HG03354 (cell line): ENCODE measurements at regions not wholly inside any gene's neighbourhood (a gene's known extent, or its start where the extent isn't known, plus 50 kb on each side); places are given as distances from the start of the nearest gene placed in this dataset.

ENCODE experiments used
- ATAC-seq: cut with Tn5 transposase; IDR thresholded peaks from one replicate; pipeline ENCODE4 v1.9.1; 2021; ENCODE audit warnings: mild to moderate bottlenecking; ENCODE audit not compliant: unreplicated experiment, poor library complexity, severe bottlenecking

DNA sequence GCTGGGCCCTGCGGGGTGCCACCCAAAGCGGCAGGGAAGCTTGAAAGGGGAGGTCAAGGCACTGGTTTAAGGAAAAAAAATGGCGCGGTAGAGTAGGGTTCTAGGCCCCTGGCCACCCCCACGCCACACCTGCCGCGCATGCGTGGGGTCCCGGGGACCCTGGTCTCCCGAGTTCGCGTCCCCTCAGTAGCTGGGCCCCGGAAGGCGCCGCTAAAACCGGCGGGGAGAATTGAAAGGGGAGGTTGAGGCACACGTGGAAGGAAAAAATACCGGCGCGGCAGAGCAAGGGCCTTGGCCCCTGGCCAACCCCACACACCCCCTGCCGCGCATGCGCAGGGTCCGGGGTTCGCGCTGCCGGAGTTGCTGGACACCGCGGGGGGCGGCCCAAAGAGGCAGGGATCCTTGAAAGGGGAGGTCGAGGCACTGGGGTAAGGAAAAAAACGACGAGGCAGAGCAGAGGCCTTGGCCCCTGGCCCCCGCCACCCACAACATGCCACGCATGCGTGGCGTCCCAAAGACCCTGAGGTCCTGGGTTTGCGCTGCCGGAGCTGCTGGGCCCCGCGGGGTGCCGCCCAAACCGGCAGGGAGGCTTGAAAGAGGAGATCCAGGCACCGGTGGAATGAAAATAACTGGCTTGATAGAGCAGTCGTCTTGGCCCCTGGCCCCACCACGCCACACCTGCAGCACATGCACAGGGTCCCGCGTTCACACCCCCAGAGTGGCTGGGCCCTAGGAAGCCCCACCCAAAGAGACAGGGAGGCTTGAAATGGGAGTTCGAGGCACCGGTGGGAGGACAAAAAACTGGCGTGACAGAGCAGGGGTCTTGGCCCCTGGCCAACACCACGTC is 314.5 kb downstream of the ALG10 start:
- ATAC-seq: no peak

DNA sequence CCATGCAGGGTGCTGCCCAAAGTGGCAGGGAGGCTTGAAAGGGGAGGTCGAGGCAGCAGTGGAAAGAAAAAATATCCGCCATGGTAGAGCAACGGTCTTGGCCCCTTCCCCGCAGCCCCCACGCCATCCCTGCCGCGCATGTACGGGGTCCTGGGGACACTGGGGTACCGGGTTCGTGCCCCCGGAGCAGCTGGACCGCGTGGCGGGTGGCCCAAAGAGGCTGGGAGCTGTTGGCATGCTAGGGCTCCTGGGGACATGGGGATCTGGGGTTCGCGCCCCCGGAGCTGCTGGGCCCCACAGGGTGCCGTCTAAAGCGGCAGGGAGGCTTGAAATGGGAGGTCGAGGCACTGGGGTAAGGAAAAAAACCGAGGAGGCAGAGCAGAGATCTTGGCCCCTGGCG is 316.5 kb downstream of the ALG10 start:
- ATAC-seq: no peak

DNA sequence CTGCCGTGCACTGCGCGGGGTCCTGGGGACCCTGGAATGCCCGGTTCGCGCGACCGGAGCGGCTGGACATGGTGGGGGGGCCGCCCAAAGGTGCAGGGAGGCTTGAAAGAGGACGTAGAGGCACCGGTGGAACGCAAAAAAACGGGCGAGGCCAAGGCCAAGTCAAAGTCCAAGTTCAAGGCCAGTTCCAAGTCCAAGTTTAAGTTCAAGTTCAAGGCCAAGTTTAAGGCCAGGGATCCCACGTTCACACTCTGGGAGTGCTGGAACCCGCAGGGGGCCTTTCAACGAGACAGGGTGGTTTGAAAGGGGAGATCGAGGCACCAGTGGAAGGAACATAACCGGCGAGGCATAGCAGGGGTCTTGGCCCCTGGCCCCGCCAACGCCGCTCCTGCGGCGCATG is 317.6 kb downstream of the ALG10 start:
- ATAC-seq: no peak

DNA sequence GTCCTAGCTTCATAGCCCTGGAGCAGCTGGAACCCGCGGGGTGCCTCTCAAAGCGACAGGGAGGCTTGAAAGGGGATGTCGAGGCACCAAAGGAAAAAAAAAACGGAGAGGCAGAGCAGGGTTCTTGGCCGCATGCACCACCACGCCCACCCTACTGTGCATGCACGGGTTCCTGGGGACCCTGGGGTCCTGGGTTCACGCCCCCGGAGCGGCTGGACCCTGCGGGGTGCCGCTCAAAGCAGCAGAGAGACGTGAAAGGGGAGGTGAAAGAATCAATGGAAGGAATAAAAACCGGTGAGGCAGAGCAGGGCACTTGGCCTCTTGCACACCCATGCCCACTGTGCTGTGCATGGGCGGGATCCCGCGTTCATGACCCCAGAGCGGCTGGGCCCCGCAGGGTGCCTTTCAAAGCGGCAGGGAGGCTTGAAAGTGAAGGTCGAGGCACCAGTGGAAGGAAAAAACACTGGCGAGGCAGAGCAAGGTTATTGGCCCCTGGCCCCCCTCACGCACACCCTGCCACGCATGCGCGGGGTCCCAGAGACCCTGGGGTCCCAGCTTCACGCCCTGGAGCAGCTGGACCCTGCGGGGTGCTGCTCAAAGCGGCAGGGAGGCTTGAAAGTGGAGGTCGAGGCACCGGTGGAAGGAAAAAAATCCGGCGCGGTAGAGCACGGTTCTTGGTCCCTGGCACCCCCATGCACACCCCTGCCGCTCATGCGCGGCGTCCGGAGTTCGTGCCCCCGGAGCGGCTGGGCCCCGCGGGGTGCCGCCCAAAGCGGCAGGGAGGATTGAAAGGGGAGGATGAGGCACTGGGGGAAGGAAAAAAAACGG is 318.5 kb downstream of the ALG10 start:
- no peak for ATAC-seq

DNA sequence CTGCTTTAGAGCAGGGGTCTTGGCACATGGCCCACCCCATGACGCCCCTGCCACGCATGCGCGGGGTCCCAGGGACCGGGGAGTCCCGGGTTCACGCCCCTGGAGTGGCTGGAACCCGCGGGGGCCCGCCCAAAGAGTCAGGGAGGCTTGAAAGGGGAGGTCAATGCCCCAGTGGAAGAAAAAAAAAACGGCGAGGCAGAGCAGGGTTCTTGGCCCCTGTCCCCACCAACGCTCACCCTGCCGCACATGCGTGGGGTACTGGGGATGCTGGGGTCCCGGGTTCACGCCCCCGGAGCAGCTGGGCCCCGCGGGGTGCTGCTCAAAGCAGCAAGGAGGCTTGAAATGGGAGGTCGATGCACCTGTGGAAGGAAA is 319.1 kb downstream of the ALG10 start:
- no peak for ATAC-seq

DNA sequence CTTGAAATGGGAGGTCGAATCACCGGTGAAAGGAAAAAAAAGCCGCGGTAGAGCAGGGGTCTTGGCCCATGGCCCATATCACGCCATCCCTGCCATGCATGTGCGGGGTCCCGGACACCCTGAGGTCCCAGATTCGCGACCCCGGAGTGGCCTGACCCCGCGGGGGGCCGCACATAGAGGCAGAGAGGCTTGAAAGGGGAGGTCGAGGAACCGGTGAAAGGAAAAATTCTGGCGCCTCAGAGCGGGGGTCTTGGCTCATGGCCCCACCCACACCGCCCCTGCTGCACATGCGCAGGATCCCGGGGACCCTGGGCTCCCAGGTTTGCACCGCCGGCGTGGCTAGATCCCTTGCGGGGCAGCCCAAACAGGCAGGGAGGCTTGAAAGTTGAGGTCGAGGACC is 319.8 kb downstream of the ALG10 start:
- no peak for ATAC-seq

DNA sequence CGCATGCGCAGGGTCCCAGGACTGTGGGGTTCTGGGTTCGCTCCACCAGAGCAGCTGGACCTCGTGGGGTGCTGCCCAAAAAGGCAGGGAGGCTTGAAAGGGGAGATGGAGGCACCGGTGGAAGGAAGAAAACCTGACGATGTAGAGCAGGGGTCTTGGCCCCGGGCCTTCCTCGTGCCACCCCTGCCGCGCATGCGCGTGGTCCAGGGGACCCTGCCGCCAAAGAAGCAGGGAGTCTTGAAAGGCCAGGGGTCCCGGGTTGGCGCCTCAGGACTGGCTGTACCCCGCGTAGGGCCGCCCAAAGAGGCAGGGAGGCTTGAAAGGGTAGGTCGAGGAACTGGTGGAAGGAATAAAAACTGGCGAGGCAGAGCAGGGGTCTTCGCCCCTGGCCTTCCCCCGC is 321.0 kb downstream of the ALG10 start:
- no peak for ATAC-seq

DNA sequence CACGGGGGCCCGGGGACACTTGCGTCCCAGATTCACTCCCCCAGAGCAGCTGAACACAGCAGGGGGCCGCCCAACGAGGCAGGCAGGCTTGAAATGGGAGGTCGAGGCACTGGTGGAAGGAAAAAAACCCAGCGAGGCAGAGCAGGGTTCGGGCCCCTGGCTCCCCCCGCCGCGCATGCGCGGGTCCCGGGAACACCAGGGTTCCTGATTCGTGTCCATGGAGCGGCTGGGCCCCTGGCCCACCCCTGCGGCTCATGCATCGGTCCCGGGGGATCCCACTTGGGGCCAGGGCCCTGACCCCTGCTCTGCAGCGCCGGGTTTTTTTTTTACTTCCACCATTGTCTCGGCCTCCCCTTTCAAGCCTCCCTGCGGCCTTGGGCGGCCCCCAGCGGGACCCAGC is 321.5 kb downstream of the ALG10 start:
- ATAC-seq: no peak

DNA sequence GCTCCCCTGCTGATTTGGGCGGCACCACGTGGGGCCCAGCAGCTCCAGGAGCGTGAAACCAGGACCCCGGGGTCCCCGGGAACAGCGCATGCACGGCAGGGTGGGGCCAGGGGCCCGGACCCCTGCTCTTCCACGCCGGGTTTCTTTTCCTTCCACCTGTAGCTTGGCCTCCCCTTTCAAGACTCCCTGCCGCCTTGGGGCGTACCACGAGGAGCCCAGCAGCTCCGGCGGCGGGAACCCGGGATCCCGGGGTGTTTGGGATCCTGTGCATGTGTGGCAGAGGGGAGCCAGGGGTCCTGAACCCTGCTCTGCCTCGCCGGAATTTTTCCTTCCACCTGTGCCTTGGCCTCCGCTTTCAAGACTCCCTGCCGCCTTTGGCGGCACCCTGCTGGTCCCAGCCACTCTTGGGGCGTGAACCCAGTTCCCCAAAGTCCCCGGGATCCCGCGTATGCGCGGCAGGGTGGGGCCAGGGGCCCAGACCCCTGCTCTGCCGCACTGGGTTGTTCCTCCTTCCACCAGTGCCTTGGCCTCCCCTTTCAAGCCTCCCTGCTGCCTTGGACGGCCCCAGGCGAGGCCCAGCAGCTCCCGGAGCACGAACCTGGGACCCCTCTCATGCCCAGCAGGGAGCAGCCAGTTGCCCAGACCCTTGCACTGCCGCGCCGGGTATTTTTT is 322.7 kb downstream of the ALG10 start:
- no peak for ATAC-seq

DNA sequence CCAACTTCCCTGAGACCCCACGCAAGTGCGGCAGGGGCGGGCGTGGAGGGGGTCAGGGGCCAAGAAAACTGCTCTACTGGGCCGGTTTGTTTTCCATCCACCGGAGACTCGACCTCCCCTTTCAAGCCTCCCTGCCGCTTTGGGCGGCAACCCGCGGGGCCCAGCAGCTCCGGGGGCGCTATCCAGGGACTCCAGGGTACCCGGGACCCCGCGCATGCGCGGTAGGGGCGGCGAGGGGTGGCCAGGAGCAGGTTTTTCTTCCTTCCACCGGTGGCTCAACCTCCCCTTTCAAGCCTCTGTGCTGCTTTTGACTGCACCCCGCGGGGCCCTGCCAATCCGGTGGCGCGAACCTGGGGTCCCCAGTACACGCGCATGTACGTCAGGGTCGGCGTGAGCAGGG is 323.5 kb downstream of the ALG10 start:
- no peak for ATAC-seq

DNA sequence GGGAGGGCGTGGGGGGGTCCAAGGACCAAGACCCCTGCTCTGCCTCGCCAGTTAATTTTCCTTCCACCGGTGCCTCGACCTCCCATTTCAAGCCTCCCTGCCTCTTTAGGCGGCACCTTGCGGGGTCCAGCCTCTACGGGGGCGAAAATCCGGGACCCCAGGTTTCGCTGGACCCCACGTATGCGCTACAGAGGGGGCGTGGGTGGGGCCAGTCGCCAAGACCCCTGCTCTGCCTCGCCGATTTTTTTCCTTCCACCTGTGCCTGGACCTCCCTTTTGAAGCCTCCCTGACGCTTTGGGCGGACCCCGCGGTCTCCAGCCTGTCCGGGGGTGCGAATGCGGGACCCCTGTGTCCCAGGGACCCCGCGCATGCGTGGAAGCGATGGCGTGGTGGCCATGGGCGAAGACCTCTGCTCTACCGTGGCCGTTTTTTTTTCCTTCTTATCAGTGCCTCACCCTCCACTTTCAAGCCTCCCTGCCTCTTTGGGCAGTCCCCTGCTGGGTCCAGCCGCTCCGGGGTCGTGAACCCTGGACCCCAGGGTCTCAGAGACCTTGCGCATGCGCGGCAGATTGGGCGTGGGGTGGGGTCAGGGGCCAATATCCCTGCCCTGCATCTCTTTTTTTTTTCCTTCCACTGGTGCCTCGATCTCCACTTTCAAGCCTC is 324.2 kb downstream of the ALG10 start:
- no peak for ATAC-seq

DNA sequence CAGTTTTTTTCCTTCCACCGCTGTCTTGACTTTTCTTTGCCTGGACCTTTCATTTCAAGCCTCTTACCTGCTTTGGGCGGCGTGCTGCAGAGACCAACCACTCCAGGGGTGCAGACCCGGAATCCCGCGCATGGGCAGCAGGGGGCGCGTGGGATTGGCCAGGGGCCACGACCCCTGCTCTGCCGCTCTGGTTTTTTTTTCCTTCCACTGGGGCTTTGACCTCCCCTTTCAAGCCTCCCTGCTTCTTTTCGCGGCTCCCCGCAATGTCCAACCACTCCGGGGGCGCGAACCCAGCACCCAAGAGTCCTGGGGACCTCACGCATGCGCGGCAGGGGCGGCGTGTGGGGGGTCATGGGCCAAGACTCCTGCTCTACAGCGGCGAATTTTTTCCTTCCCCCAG is 325.1 kb downstream of the ALG10 start:
- no peak for ATAC-seq

DNA sequence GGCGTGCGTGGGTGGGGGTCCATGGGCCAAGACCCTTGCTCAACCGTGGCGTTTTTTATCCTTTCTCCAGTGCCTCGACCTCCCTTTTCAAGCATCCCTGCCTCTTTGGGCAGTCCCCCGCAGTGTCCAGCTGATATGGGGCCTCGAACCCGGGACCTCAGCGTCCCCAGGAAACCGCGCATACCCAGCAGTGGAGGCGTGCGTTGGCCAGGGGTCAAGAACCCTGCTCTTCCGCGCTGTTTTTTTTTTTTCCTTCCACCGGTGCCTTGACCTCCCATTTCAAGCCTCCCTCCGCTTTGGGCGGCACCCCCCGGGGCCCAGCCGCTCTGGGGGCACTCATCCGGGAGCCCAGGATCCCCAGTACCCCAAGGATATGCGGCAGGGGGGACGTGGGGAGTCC is 325.8 kb downstream of the ALG10 start:
- no peak for ATAC-seq

DNA sequence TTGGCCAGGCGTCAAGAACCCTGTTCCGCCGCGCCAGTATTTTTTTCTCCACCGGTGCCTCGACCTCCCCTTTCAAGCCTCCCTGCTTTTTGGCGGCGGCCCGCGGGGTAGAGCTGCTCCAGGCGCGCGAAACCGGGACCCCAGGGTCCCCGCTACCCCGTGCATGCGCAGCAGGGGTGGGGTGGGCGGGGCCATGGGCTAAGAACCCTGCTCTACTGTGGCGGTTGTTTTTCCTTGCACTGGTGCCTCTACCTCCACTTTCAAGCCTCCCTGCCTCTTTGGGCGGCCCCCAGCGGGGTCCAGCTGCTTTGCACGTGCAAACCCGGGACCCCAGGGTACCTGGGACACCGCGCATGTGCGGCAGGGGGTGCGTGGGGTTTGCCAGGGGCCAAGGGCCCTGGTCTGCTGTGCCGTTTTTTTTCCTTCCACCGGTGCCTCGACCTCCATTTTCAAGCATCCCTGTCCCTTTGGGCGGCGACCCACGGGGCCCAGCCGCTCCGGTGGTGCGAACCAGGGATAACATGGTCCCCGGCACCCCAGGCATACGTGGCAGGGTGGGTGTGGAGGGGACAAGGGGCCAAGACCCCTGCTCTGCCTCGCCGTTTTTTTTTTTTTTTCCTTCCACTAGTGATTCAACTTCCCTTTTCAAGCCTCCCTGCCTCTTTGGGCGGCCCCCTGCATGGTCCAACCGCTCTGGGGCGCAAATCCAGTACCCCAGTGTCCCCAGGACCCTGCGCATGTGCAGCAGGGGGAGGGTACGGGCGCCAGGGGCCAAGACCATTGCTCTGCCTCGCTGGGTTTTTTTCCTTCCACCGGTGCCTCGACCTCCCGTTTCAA is 326.8 kb downstream of the ALG10 start:
- no peak for ATAC-seq

DNA sequence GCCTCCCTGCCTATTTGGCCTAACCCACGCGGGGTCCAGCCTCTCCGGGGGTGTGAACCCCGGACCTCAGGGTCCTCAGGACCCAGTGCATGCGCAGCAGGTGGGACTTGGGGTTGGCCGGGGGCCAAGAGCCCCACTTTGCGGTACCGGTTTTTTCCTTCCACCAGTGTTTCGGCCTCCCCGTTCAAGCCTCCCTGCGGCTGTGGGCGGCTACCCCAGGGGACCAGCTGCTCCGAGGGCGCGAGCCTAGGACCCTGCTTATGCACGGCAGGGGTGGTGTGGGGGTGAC is 327.3 kb downstream of the ALG10 start:
- no peak for ATAC-seq

DNA sequence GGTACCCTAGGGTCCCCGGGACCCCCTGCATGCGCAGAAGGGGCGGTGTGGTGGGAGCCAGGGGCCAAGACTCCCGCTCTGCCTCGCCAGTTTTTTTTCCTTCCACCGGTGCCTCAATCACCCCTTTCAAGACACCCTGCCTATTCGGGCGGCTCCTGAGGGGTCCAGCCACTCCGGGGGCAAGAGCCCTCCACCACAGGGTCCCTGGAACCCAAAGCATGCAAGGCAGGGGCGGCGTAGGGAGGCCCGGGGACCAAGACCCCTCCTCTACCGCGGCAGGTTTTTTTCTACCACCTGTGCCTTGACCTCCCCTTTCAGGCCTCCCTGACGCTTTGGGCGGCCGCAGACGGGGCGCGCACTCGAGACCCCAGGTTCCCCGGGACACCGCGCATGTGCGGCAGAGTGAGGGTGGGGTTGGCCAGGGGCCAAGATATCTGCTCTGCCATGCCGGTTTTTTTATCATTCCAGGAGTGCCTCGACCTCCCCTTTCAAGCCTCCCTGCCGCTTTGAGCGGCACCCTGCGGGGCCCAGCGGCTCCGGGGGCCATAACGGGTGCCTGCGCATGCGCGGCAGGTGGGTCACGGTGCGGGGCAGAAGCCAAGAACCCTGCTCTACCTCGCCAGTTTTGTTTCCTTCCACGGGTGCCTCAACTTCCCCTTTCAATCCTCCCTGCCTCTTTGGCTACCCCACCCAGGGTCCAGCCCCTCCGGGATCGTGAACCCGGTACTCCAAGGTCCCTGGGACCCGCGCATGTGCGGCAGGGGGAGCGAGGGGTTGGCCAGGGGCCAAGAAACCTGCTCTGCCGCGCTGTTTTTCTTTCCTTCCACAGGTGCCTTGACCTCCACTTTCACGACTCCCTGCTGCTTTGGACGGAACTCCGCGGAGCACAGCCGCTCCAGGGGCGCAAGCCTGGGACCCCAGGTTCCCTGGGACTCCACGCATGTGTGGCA is 328.1 kb downstream of the ALG10 start:
- ATAC-seq: no peak

DNA sequence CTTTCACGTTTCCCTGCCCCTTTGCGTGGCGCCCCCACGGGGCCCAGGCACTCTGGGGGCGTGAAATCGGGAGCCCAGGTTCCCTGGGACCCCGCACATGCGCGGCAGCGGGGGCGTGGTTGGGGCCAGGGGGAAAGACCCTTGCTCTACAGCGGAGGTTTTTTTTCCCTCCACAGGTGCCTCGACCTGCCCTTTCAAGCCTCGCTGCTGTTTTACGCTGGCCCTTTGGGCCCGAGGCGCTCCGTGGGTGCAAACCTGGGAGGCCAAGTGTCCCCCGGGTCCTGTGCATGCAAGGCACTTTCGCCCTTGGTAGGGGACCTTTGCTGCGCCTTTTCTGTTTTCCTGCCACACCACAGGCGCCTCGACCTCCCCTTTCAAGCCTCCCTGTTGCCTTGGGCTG is 329.8 kb downstream of the ALG10 start:
- ATAC-seq: no peak
